ENCODE measurements at regions not wholly inside any gene's neighbourhood (a gene's known extent, or its start where the extent isn't known, plus 50 kb on each side); places are given as distances from the start of the nearest gene placed in this dataset.

GRCh38 chr1:214208460-214208859 is 72.5 kb upstream of the SMYD2 start:
- DNase-seq, result no peak

DNA sequence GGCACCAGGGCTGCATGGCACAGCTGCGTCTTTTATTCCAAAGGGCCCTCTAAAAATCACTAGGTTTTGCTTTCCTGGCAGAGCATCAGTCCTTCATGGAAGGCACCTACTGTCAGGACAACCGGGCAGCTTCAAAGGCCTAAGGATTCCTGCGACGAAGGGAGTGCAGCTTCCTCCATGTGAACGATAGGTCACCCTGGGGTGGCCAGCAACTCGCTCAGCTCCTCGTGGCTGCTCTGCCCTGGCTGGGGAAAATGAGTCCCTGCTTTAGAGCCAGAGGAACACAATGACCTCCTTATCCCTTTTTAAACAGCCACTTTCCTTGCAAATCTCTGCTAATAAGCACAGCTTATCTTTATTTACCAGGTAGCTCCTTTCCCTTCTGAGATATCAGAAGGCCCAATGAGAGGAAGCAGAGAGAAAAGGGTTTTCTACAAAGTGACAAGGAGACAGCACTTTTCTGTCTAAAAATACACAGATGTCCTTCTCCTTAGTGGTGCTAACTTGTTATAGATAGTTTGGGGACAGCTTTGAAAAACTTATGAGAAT is 71.6 kb upstream of the SMYD2 start:
- no peak for DNase-seq

DNA sequence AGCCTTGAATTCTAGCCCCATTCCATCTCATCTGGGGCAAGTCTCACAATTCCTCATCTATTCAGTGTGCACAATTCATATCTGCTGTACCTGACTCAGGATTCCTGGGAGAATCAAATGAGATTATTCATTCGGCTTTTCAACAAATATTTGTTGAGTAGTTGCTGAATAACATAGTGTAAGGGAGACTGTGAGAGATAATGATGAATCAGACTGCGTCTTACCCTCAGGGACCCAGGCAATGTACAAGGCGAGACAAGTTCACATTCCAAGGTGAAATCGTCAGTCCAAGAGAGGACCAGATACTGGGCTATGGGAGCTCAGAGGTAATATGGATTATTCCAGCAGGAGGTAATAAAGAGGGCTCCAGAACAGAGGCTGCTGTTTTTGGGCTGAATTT is 67.8 kb upstream of the SMYD2 start:
- no peak for DNase-seq

DNA sequence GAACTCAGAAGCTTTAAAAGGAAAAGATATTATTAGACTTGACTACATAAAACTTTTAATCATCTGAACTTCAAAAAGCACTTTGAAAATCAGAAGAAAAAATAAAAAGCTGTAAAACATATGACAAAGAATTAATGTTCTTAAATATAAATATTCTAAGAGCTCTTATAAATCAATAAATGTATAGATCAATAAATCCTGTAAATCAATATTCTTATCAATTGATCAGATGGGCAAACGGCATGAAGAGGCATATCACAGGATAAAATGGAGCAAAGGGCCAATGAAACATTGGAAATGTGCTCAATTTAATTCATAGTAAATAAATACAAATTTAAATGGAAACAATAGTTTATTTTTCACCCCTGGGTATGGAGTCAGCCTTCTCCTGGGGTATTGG is 66.1 kb upstream of the SMYD2 start:
- DNase-seq, result no peak

- DNase-seq, result no peak
These were observed 65.4 kb upstream of the SMYD2 start for GRCh38 chr1:214215583-214215982.

DNA sequence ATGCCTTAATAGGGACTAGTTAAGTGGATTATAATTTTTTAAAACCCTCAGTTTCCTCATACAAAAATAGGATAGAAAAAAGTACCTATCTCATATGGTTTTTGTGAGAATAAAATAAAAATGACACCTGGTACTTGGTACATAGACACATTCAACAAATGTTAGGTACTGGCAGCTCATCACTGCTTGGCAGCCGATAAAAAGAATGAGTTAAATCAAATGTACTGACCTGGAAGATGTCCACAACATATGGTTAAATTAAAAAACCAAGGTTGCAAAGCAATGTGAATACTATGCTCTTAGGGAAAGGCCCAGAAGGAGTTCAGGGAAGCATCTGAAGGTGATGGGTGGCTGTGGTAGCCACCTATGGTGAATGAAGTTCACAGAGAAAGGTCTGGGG is 64.9 kb upstream of the SMYD2 start:
- no peak for DNase-seq

DNA sequence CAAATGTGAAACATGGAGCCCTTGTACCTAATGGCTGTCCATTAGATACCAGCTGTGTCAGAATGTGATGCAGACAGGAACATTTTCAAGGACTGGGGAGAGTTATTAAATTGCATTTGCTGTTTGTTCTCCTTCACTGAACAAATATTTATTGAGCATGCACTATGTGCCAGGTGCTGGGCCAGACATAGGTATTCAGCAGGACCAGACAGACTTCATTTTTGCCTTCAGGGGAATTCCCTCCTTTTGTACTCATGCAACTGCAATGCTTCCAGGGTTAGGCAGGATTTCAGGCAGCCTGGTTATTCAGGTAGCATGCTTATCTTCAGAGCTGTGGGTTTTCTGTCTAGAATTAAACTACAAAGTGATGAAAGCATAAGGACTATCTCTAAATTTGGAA is 64.2 kb upstream of the SMYD2 start:
- no peak for DNase-seq

DNA sequence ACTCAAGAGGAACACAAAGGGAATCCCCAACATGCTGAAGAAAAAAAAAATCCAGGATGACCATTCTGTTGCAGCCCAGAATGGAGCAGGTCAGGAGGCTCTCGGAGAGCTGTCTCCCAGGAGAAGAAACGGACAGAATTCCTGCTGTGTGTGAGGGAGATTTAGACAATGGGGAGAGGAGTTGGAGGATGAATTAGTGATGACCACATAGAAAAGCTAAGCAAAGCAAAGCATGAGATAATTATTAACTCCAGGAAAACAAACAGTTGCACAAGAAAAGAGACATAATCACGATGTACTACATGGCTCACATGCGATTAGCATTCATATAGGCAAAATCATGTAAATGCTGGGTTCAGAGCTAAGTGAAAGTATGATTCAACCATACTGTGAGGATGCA is 61.1 kb upstream of the SMYD2 start:
- DNase-seq, result no peak

DNA sequence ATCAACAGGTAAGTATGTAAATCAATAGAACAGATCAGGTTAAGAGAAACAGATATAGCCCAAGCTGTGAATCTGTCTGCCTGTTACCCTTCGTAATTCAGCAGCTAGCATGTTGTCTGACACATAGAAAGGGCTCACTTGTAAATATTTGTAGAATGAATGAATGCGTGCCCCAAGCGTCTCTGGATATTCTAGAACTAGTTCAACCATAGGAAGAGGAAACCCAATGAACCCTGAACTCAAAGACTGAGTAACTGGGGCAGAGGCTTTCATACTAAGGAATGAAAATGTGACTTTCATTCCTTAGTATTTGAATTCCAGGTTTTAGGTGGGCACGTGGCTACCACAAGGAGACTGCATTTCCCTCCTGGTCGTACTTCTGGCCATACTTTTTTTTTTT is 60.1 kb upstream of the SMYD2 start:
- DNase-seq, result no peak

- no peak for DNase-seq
These were observed 56.2 kb upstream of the SMYD2 start for GRCh38 chr1:214224611-214225354.

GRCh38 chr1:214228976-214229375 is 52.0 kb upstream of the SMYD2 start:
- no peak for DNase-seq

DNA sequence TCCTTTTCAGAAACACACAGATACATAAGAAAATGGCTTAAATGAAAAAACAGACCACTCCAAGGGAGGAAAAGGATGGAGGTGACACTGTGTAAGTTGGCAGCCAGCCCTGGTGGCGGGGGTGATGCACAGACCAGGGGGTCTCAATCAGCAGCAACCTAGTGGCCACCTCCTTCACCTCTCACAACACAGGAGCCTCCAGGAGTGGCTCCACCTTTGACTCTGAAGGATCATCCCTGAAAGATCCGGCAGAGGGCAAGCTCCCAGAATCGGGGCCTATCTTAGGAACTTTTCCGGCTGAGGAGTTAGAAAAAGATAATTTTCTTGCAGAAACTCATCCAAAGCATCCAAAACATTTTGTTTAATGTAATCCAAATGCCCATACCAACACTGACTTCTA is 51.2 kb upstream of the SMYD2 start:
- no peak for DNase-seq
